H9 (cell line): ENCODE measurements at regions not wholly inside any gene's neighbourhood (a gene's known extent, or its start where the extent isn't known, plus 50 kb on each side); places are given as distances from the start of the nearest gene placed in this dataset.

ENCODE experiments used
- DNase-seq: peaks from one replicate; pipeline ENCODE4 v3.0.0-alpha.2; 2017
- H2AFZ ChIP-seq: one replicate; pipeline ENCODE4 v1.6.1; 2013; ENCODE audit warnings: mild to moderate bottlenecking, low read length, control low read depth, moderate library complexity
- H2AK5ac ChIP-seq: 2 replicates; pipeline ENCODE4 v1.6.1; 2013; ENCODE audit warnings: low read length, control low read depth, mixed read lengths; ENCODE audit not compliant: insufficient read length
- H2BK120ac ChIP-seq: one replicate; pipeline ENCODE4 v1.6.1; 2013; ENCODE audit warnings: low read depth, mild to moderate bottlenecking, low read length, control low read depth, inconsistent platforms; ENCODE audit not compliant: poor library complexity, severe bottlenecking
- H2BK12ac ChIP-seq: 2 replicates; pipeline ENCODE4 v1.6.1; 2013; ENCODE audit warnings: low read length, control low read depth, mixed read lengths, low read depth; ENCODE audit not compliant: insufficient read length
- H2BK15ac ChIP-seq: 2 replicates; pipeline ENCODE4 v1.6.1; 2013; ENCODE audit warnings: low read depth, low read length, control low read depth
- H2BK20ac ChIP-seq: one replicate; pipeline ENCODE4 v1.6.1; 2013; ENCODE audit warnings: low read depth, mild to moderate bottlenecking, low read length, control low read depth, inconsistent platforms; ENCODE audit not compliant: poor library complexity, severe bottlenecking
- H2BK5ac ChIP-seq: 2 replicates; pipeline ENCODE4 v1.6.1; 2013; ENCODE audit warnings: low read length, control low read depth, mixed read lengths; ENCODE audit not compliant: insufficient read length
- H3K14ac ChIP-seq: 2 replicates; pipeline ENCODE4 v1.6.1; 2013; ENCODE audit warnings: low read length, control low read depth; ENCODE audit not compliant: insufficient read depth
- H3K18ac ChIP-seq: 2 replicates; pipeline ENCODE4 v1.6.1; 2013; ENCODE audit warnings: low read depth, mild to moderate bottlenecking, mixed read lengths, low read length, control low read depth; ENCODE audit not compliant: insufficient read length
- H3K23ac ChIP-seq: 2 replicates; pipeline ENCODE4 v1.6.1; 2013; ENCODE audit warnings: low read length, control low read depth, mixed read lengths, low read depth; ENCODE audit not compliant: insufficient read length
- H3K23me2 ChIP-seq: 2 replicates; pipeline ENCODE4 v1.6.1; 2013; ENCODE audit warnings: low read depth, mild to moderate bottlenecking, mixed read lengths, low read length, control low read depth; ENCODE audit not compliant: insufficient read length, poor library complexity, severe bottlenecking
- H3K27ac ChIP-seq: 2 replicates; pipeline ENCODE4 v1.5.1; 2013; ENCODE audit warnings: low read length, control low read depth, mixed read lengths, low read depth; ENCODE audit not compliant: insufficient read length
- H3K27me3 ChIP-seq: 2 replicates; pipeline ENCODE4 v1.6.1; 2013; ENCODE audit warnings: low read length, control low read depth, inconsistent platforms; ENCODE audit not compliant: insufficient read depth
- H3K4ac ChIP-seq: 2 replicates; pipeline ENCODE4 v1.6.1; 2013; ENCODE audit warnings: low read depth, mild to moderate bottlenecking, control low read depth, inconsistent platforms, low read length, moderate library complexity
- H3K4me1 ChIP-seq: 2 replicates; pipeline ENCODE4 v1.6.1; 2013; ENCODE audit warnings: low read length, control low read depth, inconsistent platforms; ENCODE audit not compliant: insufficient read depth
- H3K4me2 ChIP-seq: 2 replicates; pipeline ENCODE4 v1.6.1; 2013; ENCODE audit warnings: low read length, control low read depth, mixed read lengths; ENCODE audit not compliant: insufficient read length, insufficient read depth
- H3K56ac ChIP-seq: 2 replicates; pipeline ENCODE4 v1.6.1; 2013; ENCODE audit warnings: low read depth, mild to moderate bottlenecking, mixed read lengths, low read length, control low read depth; ENCODE audit not compliant: insufficient read length
- H3K79me1 ChIP-seq: 2 replicates; pipeline ENCODE4 v1.6.1; 2013; ENCODE audit warnings: low read depth, mild to moderate bottlenecking, moderate library complexity, low read length, control low read depth, inconsistent platforms; ENCODE audit not compliant: insufficient read depth, poor library complexity, severe bottlenecking
- H3K79me2 ChIP-seq: 2 replicates; pipeline ENCODE4 v1.6.1; 2013; ENCODE audit warnings: low read length, control low read depth, inconsistent platforms; ENCODE audit not compliant: insufficient read depth
- H3K9ac ChIP-seq: 2 replicates; pipeline ENCODE4 v1.6.1; 2013; ENCODE audit warnings: low read length, control low read depth, mixed read lengths; ENCODE audit not compliant: insufficient read length; ENCODE audit errors: extremely low read depth
- H3K9me3 ChIP-seq: one replicate; pipeline ENCODE4 v1.6.1; 2013; ENCODE audit warnings: low read depth, low read length, inconsistent platforms; ENCODE audit not compliant: control insufficient read depth
- H3T11ph ChIP-seq: one replicate; pipeline ENCODE4 v1.6.1; 2013; ENCODE audit warnings: mild to moderate bottlenecking, low read length, control low read depth, inconsistent platforms
- H4K20me1 ChIP-seq: one replicate; pipeline ENCODE4 v1.6.1; 2013; ENCODE audit not compliant: control insufficient read depth, insufficient read length, insufficient read depth
- H4K5ac ChIP-seq: 2 replicates; pipeline ENCODE4 v1.6.1; 2013; ENCODE audit warnings: low read depth, mild to moderate bottlenecking, mixed read lengths, low read length, control low read depth; ENCODE audit not compliant: insufficient read length
- H4K8ac ChIP-seq: replicated peaks from 2 replicates; pipeline ENCODE4 v1.6.1; 2013; ENCODE audit warnings: low read length, control low read depth, mixed read lengths, low read depth; ENCODE audit not compliant: insufficient read length
- H4K91ac ChIP-seq: 2 replicates; pipeline ENCODE4 v1.6.1; 2013; ENCODE audit warnings: low read depth, mild to moderate bottlenecking, moderate library complexity, mixed read lengths, low read length, control low read depth; ENCODE audit not compliant: insufficient read length
- H3K27ac Mint-ChIP-seq, 3 experiments: 2 replicates in 2 of 3; 3 replicates in 1 of 3; pipeline ENCODE4 v1.8.0; 2020 to 2021; ENCODE audit warnings: mixed read lengths in 3 of 3, mild to moderate bottlenecking in 1 of 3, moderate library complexity in 1 of 3
- H3K27me3 Mint-ChIP-seq: 2 replicates; pipeline ENCODE4 v1.8.0; 2021; ENCODE audit warnings: low read depth, mild to moderate bottlenecking, moderate library complexity, mixed read lengths
- H3K36me3 Mint-ChIP-seq, 3 experiments: 2 replicates in 2 of 3; 3 replicates in 1 of 3; pipeline ENCODE4 v1.8.0; 2020 to 2021; ENCODE audit warnings: low read depth in 3 of 3, mixed read lengths in 3 of 3; ENCODE audit not compliant: insufficient read depth in 1 of 3
- H3K4me1 Mint-ChIP-seq, 2 experiments: 2 replicates each; pipeline ENCODE4 v1.8.0; 2020; ENCODE audit warnings: mixed read lengths in 2 of 2
- H3K4me3 Mint-ChIP-seq, 2 experiments: 2 replicates in 1 of 2; 3 replicates in 1 of 2; pipeline ENCODE4 v1.8.0; 2020 to 2021; ENCODE audit warnings: mild to moderate bottlenecking in 2 of 2, mixed read lengths in 2 of 2, moderate library complexity in 1 of 2
- H3K9me3 Mint-ChIP-seq, 2 experiments: 2 replicates in 1 of 2; 3 replicates in 1 of 2; pipeline ENCODE4 v1.8.0; 2020; ENCODE audit warnings: mild to moderate bottlenecking in 2 of 2, mixed read lengths in 2 of 2, moderate library complexity in 1 of 2
- CTCF ChIP-seq: fragments of 200-600 bp; sonication (generic); conservative IDR thresholded peaks from 3 replicates; pipeline ENCODE4 v1.8.0; 2021; ENCODE audit warnings: antibody characterized with exemption, mild to moderate bottlenecking
- WGBS: extraction: QIAGEN DNeasy Blood & Tissue Kit; methylation state at CpG from one replicate; pipeline ENCODE4 v1.1.7; 2013; ENCODE audit warnings: missing lambda C conversion rate, low lambda C conversion rate, mixed read lengths; ENCODE audit not compliant: insufficient read length; ENCODE audit errors: extremely low coverage; 5-methylcytosine and 5-hydroxymethylcytosine counted together

GRCh38 chr4:67286724-67287123 is 258.6 kb downstream of the CENPC start:
- Histone ChIP-seq H3K9ac (no peak overlapping the region), H2AFZ (no peak overlapping the region), H3K23ac (no peak overlapping the region), H3K4me1 (no peaks in the 10 kb centered on the region), H4K8ac (no peak overlapping the region), H2BK5ac (no peak overlapping the region), H2BK12ac (no peak overlapping the region), H4K5ac (no peak overlapping the region), H3T11ph (no peak overlapping the region), H2BK20ac (no peak overlapping the region), H3K27me3 (no peaks in the 10 kb centered on the region), H3K79me1 (no peaks in the 10 kb centered on the region), H3K18ac (no peak overlapping the region), H3K9me3 (no peaks in the 10 kb centered on the region), H3K14ac (no peak overlapping the region), H2BK15ac (no peak overlapping the region), H2AK5ac (no peak overlapping the region), H3K4ac (no peak overlapping the region), H3K56ac (no peak overlapping the region), H3K79me2 (no peaks in the 10 kb centered on the region), H4K20me1 (no peaks in the 10 kb centered on the region), H3K23me2 (no peaks in the 10 kb centered on the region), H3K27ac (no peak overlapping the region), H4K91ac (no peak overlapping the region), H2BK120ac (no peak overlapping the region), H3K4me2 (no peak overlapping the region)
- TF ChIP-seq CTCF, result no peak
- Mint-ChIP-seq H3K4me1 (peaks cover 10 to 12% of the 10 kb centered on the region in 2 experiments), H3K36me3 (peaks cover 7 to 23% (median 11%) of the 10 kb centered on the region in 3 experiments; a peak in 6 of 7 replicates), H3K4me3 (no peak overlapping the region), H3K27me3 (peaks cover 4% of the 10 kb centered on the region; the same call in 1 of the 2 replicates), H3K9me3 (peaks cover 17 to 25% of the 10 kb centered on the region in 2 experiments), H3K27ac (no peak overlapping the region)
- WGBS, result no CpG with 5 or more reads among the region's 17 CpGs
- no peak for DNase-seq
